ENCODE measurements at regions not wholly inside any gene's neighbourhood (a gene's known extent, or its start where the extent isn't known, plus 50 kb on each side); places are given as distances from the start of the nearest gene placed in this dataset.

DNA sequence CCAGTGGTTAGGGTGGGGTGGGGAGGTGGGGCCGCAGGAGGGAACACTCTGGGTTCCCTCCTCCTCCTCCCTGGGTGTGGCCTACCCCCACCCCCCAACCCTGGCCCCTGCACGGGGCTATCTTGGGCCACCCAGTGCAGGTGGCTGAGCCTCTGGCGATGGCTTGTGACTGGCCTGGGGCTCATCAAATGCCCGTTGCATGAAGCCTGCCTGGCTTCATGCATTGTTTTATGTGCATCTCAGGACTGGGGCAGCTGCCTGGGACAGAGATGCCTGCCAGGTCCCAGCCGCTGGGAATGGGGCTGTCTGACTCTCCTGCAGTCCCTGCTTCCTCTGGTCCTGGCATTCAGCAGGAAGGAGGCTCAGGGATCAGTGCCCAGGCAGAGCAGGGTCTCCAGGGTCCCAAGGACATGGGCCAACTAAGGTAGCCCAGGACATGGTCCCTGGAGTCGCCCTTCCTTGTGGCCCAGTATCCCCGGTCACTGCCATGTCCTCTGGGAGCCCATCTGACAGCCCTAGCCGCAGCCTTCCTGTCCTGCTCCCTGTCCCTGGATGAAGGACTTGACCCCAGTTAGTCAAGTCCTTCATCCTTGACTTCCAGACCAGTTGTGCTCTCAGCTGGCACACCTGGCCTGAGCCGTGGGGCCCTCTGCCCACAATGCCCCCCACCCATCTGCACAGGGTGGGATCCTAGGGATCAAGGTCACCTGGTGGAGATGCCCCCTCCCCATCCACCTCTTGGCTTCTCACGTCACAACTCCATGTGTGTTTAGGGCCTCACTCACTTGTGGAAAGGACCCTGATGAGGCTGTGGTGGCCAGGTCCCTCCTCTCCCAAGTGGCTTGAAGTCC lies 112.1 kb upstream of the FGF3 start:
- no peak overlapping the region for H3K4me3 Mint-ChIP-seq (ENCODE audit: unreplicated experiment)
- peaks cover 9% of the 10 kb centered on the region for H3K27me3 Mint-ChIP-seq (ENCODE audit: unreplicated experiment)
- no peak for DNase-seq (ENCODE audit: low spot score)
- peaks cover 3% of the 10 kb centered on the region for H3K4me1 Mint-ChIP-seq (ENCODE audit: unreplicated experiment)
- no peaks in the 10 kb centered on the region for H3K36me3 Mint-ChIP-seq (ENCODE audit: low read depth, unreplicated experiment)
- no peaks in the 10 kb centered on the region for H3K9me3 Mint-ChIP-seq (ENCODE audit: unreplicated experiment)
- TF ChIP-seq, protein P1, sequence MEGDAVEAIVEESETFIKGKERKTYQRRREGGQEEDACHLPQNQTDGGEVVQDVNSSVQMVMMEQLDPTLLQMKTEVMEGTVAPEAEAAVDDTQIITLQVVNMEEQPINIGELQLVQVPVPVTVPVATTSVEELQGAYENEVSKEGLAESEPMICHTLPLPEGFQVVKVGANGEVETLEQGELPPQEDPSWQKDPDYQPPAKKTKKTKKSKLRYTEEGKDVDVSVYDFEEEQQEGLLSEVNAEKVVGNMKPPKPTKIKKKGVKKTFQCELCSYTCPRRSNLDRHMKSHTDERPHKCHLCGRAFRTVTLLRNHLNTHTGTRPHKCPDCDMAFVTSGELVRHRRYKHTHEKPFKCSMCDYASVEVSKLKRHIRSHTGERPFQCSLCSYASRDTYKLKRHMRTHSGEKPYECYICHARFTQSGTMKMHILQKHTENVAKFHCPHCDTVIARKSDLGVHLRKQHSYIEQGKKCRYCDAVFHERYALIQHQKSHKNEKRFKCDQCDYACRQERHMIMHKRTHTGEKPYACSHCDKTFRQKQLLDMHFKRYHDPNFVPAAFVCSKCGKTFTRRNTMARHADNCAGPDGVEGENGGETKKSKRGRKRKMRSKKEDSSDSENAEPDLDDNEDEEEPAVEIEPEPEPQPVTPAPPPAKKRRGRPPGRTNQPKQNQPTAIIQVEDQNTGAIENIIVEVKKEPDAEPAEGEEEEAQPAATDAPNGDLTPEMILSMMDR (IDR thresholded peaks at IDR 0.05; ENCODE audit: unreplicated experiment): no peak
- no peak overlapping the region for H3K27ac Mint-ChIP-seq (ENCODE audit: unreplicated experiment)

DNA sequence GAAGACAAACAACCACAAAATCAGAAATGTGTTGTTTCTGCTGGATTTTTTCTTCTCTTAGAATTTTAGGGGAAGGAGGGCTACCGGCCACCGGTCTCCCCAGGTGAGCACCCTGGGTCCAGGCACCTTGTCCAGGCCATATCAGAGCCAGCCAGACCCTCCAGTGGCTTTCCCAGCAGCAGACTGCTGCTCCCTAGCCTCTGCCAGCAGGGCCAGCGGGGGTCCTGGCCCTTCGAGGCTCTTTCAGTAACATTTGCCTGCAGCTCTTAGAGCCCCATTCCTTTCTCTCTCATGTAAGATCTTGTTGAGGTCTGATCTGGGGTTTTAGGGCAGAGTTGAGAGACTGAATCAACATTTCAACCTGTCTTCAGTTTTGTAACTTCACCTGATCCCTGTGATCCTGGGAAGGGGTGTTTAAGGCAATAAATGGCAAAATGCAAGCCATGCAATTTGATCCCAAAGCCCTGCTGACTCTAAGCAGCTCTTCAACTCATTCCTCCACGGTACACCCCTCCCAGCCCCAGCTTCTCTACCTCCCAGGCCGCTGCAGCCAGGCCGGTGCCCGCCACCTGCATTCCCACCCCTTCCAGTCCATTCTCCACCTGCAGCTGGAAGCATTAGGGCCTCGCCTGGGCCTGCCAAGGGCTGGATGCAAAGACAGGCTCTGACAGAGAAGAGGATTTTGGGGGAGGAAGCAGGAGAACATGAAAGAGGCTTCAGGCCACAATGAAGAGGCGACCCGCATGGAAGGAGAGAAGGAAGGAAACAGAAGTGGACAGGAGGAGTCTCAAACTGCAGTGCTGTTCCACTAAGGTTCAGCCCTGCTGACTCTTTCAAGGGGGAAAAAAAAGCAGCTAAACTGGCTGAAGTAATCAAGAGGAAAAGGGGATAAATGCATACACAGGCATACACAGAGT lies 113.0 kb upstream of the FGF3 start:
- H3K4me1 Mint-ChIP-seq (ENCODE audit: unreplicated experiment): peaks cover 3% of the 10 kb centered on the region
- no peak overlapping the region for H3K4me3 Mint-ChIP-seq (ENCODE audit: unreplicated experiment)
- no peaks in the 10 kb centered on the region for H3K36me3 Mint-ChIP-seq (ENCODE audit: low read depth, unreplicated experiment)
- no peak for DNase-seq (ENCODE audit: low spot score)
- H3K9me3 Mint-ChIP-seq (ENCODE audit: unreplicated experiment): no peaks in the 10 kb centered on the region
- H3K27ac Mint-ChIP-seq (ENCODE audit: unreplicated experiment): no peak overlapping the region
- TF ChIP-seq, protein P1 (IDR thresholded peaks at IDR 0.05; ENCODE audit: unreplicated experiment): no peak
- peaks cover 9% of the 10 kb centered on the region for H3K27me3 Mint-ChIP-seq (ENCODE audit: unreplicated experiment)

DNA sequence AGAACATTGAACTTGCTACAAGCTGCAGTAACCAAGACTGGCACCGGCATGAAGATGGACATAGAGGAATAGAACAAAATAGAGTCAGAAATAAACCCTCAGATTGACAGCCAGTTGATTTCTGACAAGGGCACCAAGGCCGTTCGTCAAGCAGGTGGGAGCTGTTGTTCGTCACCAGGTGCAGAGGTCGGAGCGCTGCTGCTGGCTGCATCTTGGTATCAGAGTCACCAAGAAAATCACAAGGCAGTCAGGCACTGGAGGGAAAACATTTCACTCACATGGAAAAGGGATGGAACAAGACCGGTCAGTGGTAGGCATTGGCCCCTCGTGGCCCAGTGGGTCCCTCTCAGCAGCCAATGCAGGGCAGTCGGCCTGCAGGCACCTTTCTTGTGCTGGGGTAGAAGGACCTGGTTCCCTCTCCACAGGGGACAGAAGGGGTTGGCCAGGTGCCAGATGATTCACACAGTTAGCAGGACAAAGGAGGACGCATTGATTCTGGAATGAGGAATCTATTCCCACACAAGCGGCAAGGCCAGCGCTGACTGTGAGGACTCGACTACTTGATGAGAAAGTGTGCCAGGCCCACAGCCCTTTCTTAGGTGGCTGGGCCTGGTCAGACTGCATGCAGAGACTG lies 115.8 kb upstream of the FGF3 start:
- Mint-ChIP-seq H3K4me1 (ENCODE audit: unreplicated experiment) (peaks cover 3% of the 10 kb centered on the region), H3K36me3 (ENCODE audit: low read depth, unreplicated experiment) (no peaks in the 10 kb centered on the region), H3K27ac (ENCODE audit: unreplicated experiment) (no peak overlapping the region), H3K9me3 (ENCODE audit: unreplicated experiment) (no peaks in the 10 kb centered on the region), H3K4me3 (ENCODE audit: unreplicated experiment) (no peak overlapping the region), H3K27me3 (ENCODE audit: unreplicated experiment) (peaks cover 5% of the 10 kb centered on the region)
- no peak for DNase-seq (ENCODE audit: low spot score)
- TF ChIP-seq, protein P1 (IDR thresholded peaks at IDR 0.05; ENCODE audit: unreplicated experiment): no peak

DNA sequence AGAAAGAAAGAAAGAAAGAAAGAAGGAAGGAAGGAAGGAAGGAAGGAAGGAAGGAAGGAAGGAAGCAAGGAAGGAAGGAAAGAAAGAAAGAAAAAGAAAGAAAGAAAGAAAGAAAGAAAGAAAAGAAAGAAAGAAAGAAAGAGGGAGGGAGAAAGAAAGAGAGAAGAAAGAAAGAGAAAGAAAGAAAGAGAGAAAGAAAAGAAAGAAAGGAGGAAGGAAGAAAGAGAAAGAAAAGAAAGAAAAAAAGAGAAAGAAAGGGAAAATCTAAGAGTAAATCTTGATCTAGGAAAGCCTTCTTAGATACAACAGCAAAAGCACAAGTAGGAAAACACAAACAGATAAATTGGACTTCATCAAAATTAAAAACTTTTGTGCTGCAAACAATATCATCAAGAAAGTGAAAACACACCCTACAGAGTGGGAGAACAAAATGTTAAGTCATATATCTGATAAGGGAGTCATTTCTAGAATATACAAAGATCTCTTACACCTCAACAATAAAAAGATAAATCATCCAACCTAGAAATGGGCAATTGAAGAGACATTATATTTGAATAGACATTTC lies 116.8 kb upstream of the FGF3 start:
- H3K36me3 Mint-ChIP-seq (ENCODE audit: low read depth, unreplicated experiment): no peaks in the 10 kb centered on the region

More for the DNA sequence above, 116.8 kb upstream of the FGF3 start:
- H3K27ac Mint-ChIP-seq (ENCODE audit: unreplicated experiment): no peak overlapping the region
- peaks cover 3% of the 10 kb centered on the region for H3K4me1 Mint-ChIP-seq (ENCODE audit: unreplicated experiment)
- DNase-seq (ENCODE audit: low spot score): no peak
- no peaks in the 10 kb centered on the region for H3K9me3 Mint-ChIP-seq (ENCODE audit: unreplicated experiment)
- peaks cover 2% of the 10 kb centered on the region for H3K27me3 Mint-ChIP-seq (ENCODE audit: unreplicated experiment)
- TF ChIP-seq, protein P1 (IDR thresholded peaks at IDR 0.05; ENCODE audit: unreplicated experiment): no peak
- H3K4me3 Mint-ChIP-seq (ENCODE audit: unreplicated experiment): no peak overlapping the region
